Sigmoid colon (tissue), 6 donors: ENCODE measurements at regions not wholly inside any gene's neighbourhood (a gene's known extent, or its start where the extent isn't known, plus 50 kb on each side); places are given as distances from the start of the nearest gene placed in this dataset.
"Not testable (repeated sequence)": the region's sequence is repeated elsewhere in the genome, so short reads cannot be mapped to it uniquely, and the experiment has no call there.

Experiments used
- DNase-seq: peaks from one replicate; pipeline ENCODE4 v3.0.0-alpha.2; 2019
- H3K27ac ChIP-seq, 4 donors: fragments of 200-600 bp; sonication (generic); one replicate each; pipeline ENCODE4 v1.5.1; 2016 to 2019; ENCODE audit warnings: mild to moderate bottlenecking in 1 of 4
- H3K27me3 ChIP-seq, 3 donors: fragments of 200-600 bp; sonication (generic); one replicate each; pipeline ENCODE4 v1.5.1; 2019; ENCODE audit warnings: mild to moderate bottlenecking in 1 of 3
- H3K36me3 ChIP-seq, 4 donors: fragments of 200-600 bp; sonication (generic); one replicate each; pipeline ENCODE4 v1.5.1; 2016 to 2019
- H3K4me1 ChIP-seq, 4 donors: fragments of 200-600 bp; sonication (generic); one replicate each; pipeline ENCODE4 v1.5.1; 2017 to 2019
- H3K4me3 ChIP-seq, 4 donors: fragments of 200-600 bp; sonication (generic); one replicate each; pipeline ENCODE4 v1.5.1; 2017 to 2019; ENCODE audit warnings: mild to moderate bottlenecking in 2 of 4, moderate library complexity in 1 of 4
- H3K9me3 ChIP-seq, 4 donors: fragments of 200-600 bp in 3 of 4; sonication (generic) in 3 of 4; one replicate each; pipeline versions ENCODE4 v1.5.1 to v1.6.1; 2013 to 2019
- CTCF ChIP-seq, 4 experiments: fragments of 450-650 bp in 3 of 4; fragments of 200-600 bp in 1 of 4; IDR thresholded peaks; one replicate each; pipeline ENCODE4 v1.5.1; 2016 to 2019; ENCODE audit warnings: antibody characterized with exemption in 4 of 4, mild to moderate bottlenecking in 3 of 4, moderate library complexity in 2 of 4
- EP300 ChIP-seq, 4 donors: sonication (generic); formaldehyde crosslinking; IDR thresholded peaks; one replicate each; pipeline ENCODE4 v1.6.1; 2017; ENCODE audit warnings: antibody characterized with exemption in 4 of 4
- POLR2A ChIP-seq, 2 donors: fragments of 450-650 bp; IDR thresholded peaks; one replicate each; pipeline ENCODE4 v1.6.1; 2016; ENCODE audit warnings: antibody characterized with exemption in 2 of 2, mild to moderate bottlenecking in 2 of 2, moderate library complexity in 2 of 2
- POLR2AphosphoS5 ChIP-seq, 4 donors: sonication (generic); formaldehyde crosslinking; IDR thresholded peaks; one replicate each; pipeline ENCODE4 v1.6.1; 2017; ENCODE audit warnings: antibody characterized with exemption in 4 of 4
- WGBS, 2 donors: extraction: QIAGEN DNeasy Blood & Tissue Kit; methylation state at CpG; one replicate each; pipeline ENCODE4 v1.1.7; 2013; 5-methylcytosine and 5-hydroxymethylcytosine counted together
- intact Hi-C: fragments of 100-400 bp; cut with DNase I; formaldehyde crosslinking; loops from one replicate; pipeline ENCODE4 v1.15.1; 2023
- donor health status: healthy with polysubstance abuse.
- donor health status: healthy.

DNA sequence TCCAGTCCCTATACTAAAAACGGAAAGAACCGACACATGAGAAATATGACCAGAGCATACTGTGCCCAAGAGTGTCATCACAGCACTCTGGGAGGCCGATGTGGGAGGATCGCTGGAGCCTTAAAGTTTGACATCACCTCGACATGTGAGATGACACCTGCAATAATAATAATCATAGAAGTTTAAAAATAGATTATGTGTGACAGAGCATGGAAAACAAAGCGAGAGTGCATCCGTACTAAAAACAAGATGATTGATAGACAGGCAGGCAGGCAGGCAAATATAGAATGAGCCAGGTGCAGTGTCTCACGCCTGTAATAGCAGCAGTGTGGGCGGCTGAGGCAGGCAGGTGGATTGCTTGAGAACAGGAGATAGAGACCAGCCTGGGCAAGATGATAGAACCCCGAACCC is 114.8 kb upstream of the ANKRD30BL start:
- no peak for DNase-seq
- 82 to 83% methylated on average over 10 of the region's 10 CpGs for WGBS, 2 donors
- intact Hi-C loops, result no loop called here

GRCh38 chr2:132278267-132278666 is 116.5 kb upstream of the ANKRD30BL start:
- TF ChIP-seq POLR2AphosphoS5 (IDR thresholded peaks at IDR 0.05) (no peak), CTCF (IDR thresholded peaks at IDR 0.05) (no peak), POLR2A (IDR thresholded peaks at IDR 0.05) (no peak), EP300 (IDR thresholded peaks at IDR 0.05) (no peak)
- Histone ChIP-seq H3K9me3 (peaks cover 0 to 7% (median 0%) of the 10 kb centered on the region in 4 donors), H3K4me3 (no peak overlapping the region), H3K4me1 (no peaks in the 10 kb centered on the region), H3K36me3 (no peaks in the 10 kb centered on the region), H3K27me3 (no peaks in the 10 kb centered on the region), H3K27ac (no peak overlapping the region)
- intact Hi-C loops, result no loop called here
- WGBS, 2 donors, result 86 to 90% methylated on average over 23 of the region's 23 CpGs
- no peak for DNase-seq

More for the DNA sequence above, 114.8 kb upstream of the ANKRD30BL start:
- no peak overlapping the region for H3K27ac ChIP-seq
- H3K4me3 ChIP-seq, result no peak overlapping the region
- TF ChIP-seq POLR2A (IDR thresholded peaks at IDR 0.05) (no peak), POLR2AphosphoS5 (IDR thresholded peaks at IDR 0.05) (no peak), EP300 (IDR thresholded peaks at IDR 0.05) (no peak), CTCF (IDR thresholded peaks at IDR 0.05) (no peak)
- no peaks in the 10 kb centered on the region for H3K27me3 ChIP-seq
- no peaks in the 10 kb centered on the region for H3K4me1 ChIP-seq
- H3K36me3 ChIP-seq, result no peaks in the 10 kb centered on the region
- peaks cover 0 to 7% (median 0%) of the 10 kb centered on the region in 4 donors for H3K9me3 ChIP-seq

DNA sequence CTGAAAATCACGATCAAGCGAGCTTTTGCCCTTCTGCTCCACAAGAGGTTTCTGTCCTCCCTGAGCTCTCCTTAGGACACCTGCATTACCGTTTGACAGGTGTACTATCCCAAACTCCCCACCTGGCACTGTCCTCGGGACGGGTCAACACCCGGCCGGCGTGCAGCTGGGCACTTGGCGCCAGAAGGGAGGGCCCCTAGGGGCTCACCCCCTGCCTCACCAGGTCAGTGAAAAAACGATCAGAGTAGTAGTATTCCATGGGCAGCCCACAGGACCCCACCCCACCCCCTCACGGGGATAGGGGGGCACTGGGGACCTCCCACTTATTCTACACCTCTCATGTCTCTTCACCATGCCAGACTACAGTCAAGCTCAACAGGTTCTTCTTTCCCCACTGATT is 117.6 kb upstream of the ANKRD30BL start:
- WGBS, 2 donors, result 92% methylated on average over 11 of the region's 11 CpGs
- Histone ChIP-seq H3K4me3 (no peak overlapping the region), H3K36me3 (no peaks in the 10 kb centered on the region), H3K27me3 (no peaks in the 10 kb centered on the region), H3K9me3 (peaks cover 0 to 7% (median 0%) of the 10 kb centered on the region in 4 donors), H3K4me1 (no peaks in the 10 kb centered on the region), H3K27ac (no peak overlapping the region)
- DNase-seq, result no peak
- intact Hi-C loops, result no loop called here
- TF ChIP-seq POLR2A (IDR thresholded peaks at IDR 0.05) (no peak), POLR2AphosphoS5 (IDR thresholded peaks at IDR 0.05) (no peak), CTCF (IDR thresholded peaks at IDR 0.05) (no peak), EP300 (IDR thresholded peaks at IDR 0.05) (no peak)

DNA sequence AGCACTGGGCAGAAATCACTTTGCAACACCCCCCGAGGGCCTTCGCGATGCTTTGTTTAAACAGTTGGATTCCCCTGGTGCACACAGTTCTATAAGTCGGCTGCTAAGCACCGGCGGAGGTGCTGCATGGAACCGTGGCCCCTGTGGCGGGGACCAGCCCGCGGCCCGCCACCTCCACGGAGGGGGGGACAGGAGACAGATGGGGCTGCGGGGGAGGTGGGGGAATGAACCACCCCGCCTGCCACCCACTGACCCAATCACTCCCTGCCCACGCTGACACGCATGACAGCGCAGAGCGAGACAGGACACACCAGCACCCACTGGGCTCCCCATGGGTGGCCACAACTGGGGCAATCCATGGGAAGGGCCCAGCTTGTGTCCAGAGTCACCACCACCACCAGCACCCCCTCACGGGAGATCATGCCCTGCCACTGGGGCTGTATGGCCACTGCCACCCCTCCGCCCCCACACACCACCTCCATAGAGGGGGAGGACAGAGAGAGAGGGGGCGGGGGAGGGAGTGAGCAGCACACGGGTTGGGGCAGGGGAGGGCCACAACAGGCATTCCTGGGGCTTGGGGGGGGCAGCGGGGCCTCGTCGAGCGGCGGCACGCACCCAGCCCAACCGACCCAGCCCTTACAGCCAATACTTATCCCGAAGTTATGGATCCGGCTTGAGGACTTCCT is 118.3 kb upstream of the ANKRD30BL start:
- no peak overlapping the region for H3K27ac ChIP-seq
- DNase-seq, result no peak
- H3K36me3 ChIP-seq, result no peaks in the 10 kb centered on the region
- no peak for TF ChIP-seq POLR2AphosphoS5 (IDR thresholded peaks at IDR 0.05)
- TF ChIP-seq EP300 (IDR thresholded peaks at IDR 0.05), result no peak
- no peak for TF ChIP-seq CTCF (IDR thresholded peaks at IDR 0.05)
- no peak for TF ChIP-seq POLR2A (IDR thresholded peaks at IDR 0.05)
- WGBS, 2 donors, result 91 to 94% methylated on average over 31 of the region's 31 CpGs
- intact Hi-C loops, result no loop called here
- no peak overlapping the region for H3K4me3 ChIP-seq
- H3K27me3 ChIP-seq, result no peaks in the 10 kb centered on the region
- H3K4me1 ChIP-seq, result no peaks in the 10 kb centered on the region
- peaks cover 0 to 7% (median 0%) of the 10 kb centered on the region in 4 donors for H3K9me3 ChIP-seq

- intact Hi-C loops, result no loop called here
- Histone ChIP-seq H3K36me3 (no peaks in the 10 kb centered on the region), H3K27ac (no peak overlapping the region), H3K4me1 (no peaks in the 10 kb centered on the region), H3K9me3 (peaks cover 0 to 7% (median 0%) of the 10 kb centered on the region in 4 donors), H3K4me3 (no peak overlapping the region), H3K27me3 (no peaks in the 10 kb centered on the region)
- DNase-seq, result no peak
- WGBS, 2 donors, result 93 to 96% methylated on average over 12 of the region's 12 CpGs
- TF ChIP-seq POLR2A (IDR thresholded peaks at IDR 0.05), result no peak
- no peak for TF ChIP-seq CTCF (IDR thresholded peaks at IDR 0.05)
- TF ChIP-seq POLR2AphosphoS5 (IDR thresholded peaks at IDR 0.05), result no peak
- TF ChIP-seq EP300 (IDR thresholded peaks at IDR 0.05), result no peak
Observed at GRCh38 chr2:132280912-132281311, 119.2 kb upstream of the ANKRD30BL start.

GRCh38 chr2:132282104-132282503 is 120.4 kb upstream of the ANKRD30BL start:
- DNase-seq, H3K9me3 ChIP-seq, H3K4me3 ChIP-seq, H3K4me1 ChIP-seq, H3K27ac ChIP-seq, H3K36me3 ChIP-seq, H3K27me3 ChIP-seq, intact Hi-C loops: not testable (repeated sequence)
- WGBS, 2 donors, result 84 to 87% methylated on average over 6 of the region's 6 CpGs
